OCI-LY1 (cell line): ENCODE measurements at regions not wholly inside any gene's neighbourhood (a gene's known extent, or its start where the extent isn't known, plus 50 kb on each side); places are given as distances from the start of the nearest gene placed in this dataset.

ENCODE experiments used
- H2AFZ ChIP-seq: fragments of 200-600 bp; sonication (generic), shearing (Covaris generic); 2 replicates; pipeline ENCODE4 v1.6.0; 2014; ENCODE audit warnings: antibody characterized with exemption, mild to moderate bottlenecking, low read length
- H3F3A ChIP-seq: fragments of 200-600 bp; sonication (generic), shearing (Covaris generic); 2 replicates; pipeline ENCODE4 v1.6.0; 2014; ENCODE audit warnings: mild to moderate bottlenecking, antibody characterized with exemption, low read length, moderate library complexity; ENCODE audit not compliant: insufficient read depth
- H3K27ac ChIP-seq: fragments of 200-600 bp; sonication (generic); 2 replicates; pipeline ENCODE4 v1.5.1; 2014; ENCODE audit warnings: low read length, mixed run types, mild to moderate bottlenecking, low read depth; ENCODE audit not compliant: poor library complexity, severe bottlenecking
- H3K27me3 ChIP-seq: fragments of 200-600 bp; sonication (generic); 2 replicates; pipeline ENCODE4 v1.6.0; 2014; ENCODE audit warnings: antibody characterized with exemption, mild to moderate bottlenecking, low read length, moderate library complexity; ENCODE audit not compliant: insufficient read depth
- H3K36me3 ChIP-seq: fragments of 200-600 bp; sonication (generic); 2 replicates; pipeline ENCODE4 v1.6.1; 2014; ENCODE audit warnings: mild to moderate bottlenecking, antibody characterized with exemption, low read length, moderate library complexity, mixed read lengths; ENCODE audit not compliant: insufficient read depth
- H3K4me1 ChIP-seq: fragments of 200-600 bp; sonication (generic); 2 replicates; pipeline ENCODE4 v1.5.1; 2014; ENCODE audit warnings: mild to moderate bottlenecking, low read length, moderate library complexity; ENCODE audit not compliant: insufficient read depth, severe bottlenecking
- H3K4me2 ChIP-seq: fragments of 200-600 bp; sonication (generic), shearing (Covaris generic); 2 replicates; pipeline ENCODE4 v1.6.1; 2014; ENCODE audit warnings: low read length
- H3K4me3 ChIP-seq: fragments of 200-600 bp; sonication (generic); 2 replicates; pipeline ENCODE4 v1.5.1; 2014; ENCODE audit warnings: low read length, low read depth, mild to moderate bottlenecking, mixed read lengths; ENCODE audit not compliant: poor library complexity, severe bottlenecking
- H3K79me2 ChIP-seq: fragments of 200-600 bp; shearing (Covaris generic); 2 replicates; pipeline ENCODE4 v1.6.1; 2016; ENCODE audit warnings: mixed run types, low read length, mixed read lengths; ENCODE audit not compliant: insufficient read depth
- H3K9ac ChIP-seq: fragments of 200-600 bp; sonication (generic), shearing (Covaris generic); 2 replicates; pipeline ENCODE4 v1.6.1; 2014; ENCODE audit warnings: mild to moderate bottlenecking, low read length, mixed read lengths
- H3K9me2 ChIP-seq: fragments of 200-600 bp; sonication (generic), shearing (Covaris generic); 2 replicates; pipeline ENCODE4 v1.6.1; 2014; ENCODE audit warnings: low read depth, mild to moderate bottlenecking, low read length, mixed read lengths
- H3K9me3 ChIP-seq: fragments of 200-600 bp; shearing (Covaris generic); 2 replicates; pipeline ENCODE4 v1.6.1; 2014; ENCODE audit warnings: low read length, mixed read lengths
- H4K20me1 ChIP-seq: fragments of 200-600 bp; sonication (generic), shearing (Covaris generic); 2 replicates; pipeline ENCODE4 v1.6.0; 2016; ENCODE audit warnings: mild to moderate bottlenecking, low read length; ENCODE audit not compliant: insufficient read depth
- CTCF ChIP-seq: fragments of 200-600 bp; sonication (generic), shearing (Covaris generic); IDR thresholded peaks from 2 replicates; pipeline ENCODE4 v1.5.1; 2017; ENCODE audit warnings: mild to moderate bottlenecking, antibody characterized with exemption, low read length, moderate library complexity, mixed read lengths
- EZH2 ChIP-seq: fragments of 200-600 bp; sonication (generic), shearing (Covaris generic); IDR thresholded peaks from 2 replicates; pipeline ENCODE4 v1.8.0; 2017; ENCODE audit warnings: borderline replicate concordance, mixed run types, mild to moderate bottlenecking, antibody characterized with exemption, low read length, moderate library complexity, mixed read lengths

DNA sequence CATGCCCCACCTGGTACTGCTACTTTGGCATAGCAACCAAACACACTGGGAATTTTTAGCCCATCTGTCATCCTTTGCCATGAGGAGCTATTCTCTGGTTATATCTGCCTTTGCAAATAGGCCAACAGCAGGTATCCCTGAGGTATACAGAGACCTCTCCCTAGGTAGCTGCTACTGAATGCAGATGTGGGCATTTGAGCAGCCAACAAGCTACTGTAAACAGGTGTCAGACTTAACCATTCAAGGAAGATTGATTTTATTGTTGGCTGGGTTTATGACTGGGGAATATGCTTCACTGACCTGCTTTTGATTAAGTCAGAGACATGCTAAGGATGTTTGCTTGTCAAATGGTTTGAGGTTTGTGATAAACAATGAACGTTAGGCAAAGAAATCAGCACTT lies 183.2 kb downstream of the OXSM start:
- Histone ChIP-seq H3K9me3 (no peaks in the 10 kb centered on the region), H2AFZ (no peak overlapping the region), H3K4me3 (no peak overlapping the region), H3K4me2 (no peak overlapping the region), H3K9ac (no peak overlapping the region), H3K79me2 (no peaks in the 10 kb centered on the region), H3K27ac (no peak overlapping the region), H3K4me1 (no peaks in the 10 kb centered on the region), H4K20me1 (no peaks in the 10 kb centered on the region), H3K36me3 (no peaks in the 10 kb centered on the region), H3F3A (no peaks in the 10 kb centered on the region), H3K27me3 (no peaks in the 10 kb centered on the region), H3K9me2 (no peaks in the 10 kb centered on the region)
- no peak for TF ChIP-seq EZH2
- no peak for TF ChIP-seq CTCF

DNA sequence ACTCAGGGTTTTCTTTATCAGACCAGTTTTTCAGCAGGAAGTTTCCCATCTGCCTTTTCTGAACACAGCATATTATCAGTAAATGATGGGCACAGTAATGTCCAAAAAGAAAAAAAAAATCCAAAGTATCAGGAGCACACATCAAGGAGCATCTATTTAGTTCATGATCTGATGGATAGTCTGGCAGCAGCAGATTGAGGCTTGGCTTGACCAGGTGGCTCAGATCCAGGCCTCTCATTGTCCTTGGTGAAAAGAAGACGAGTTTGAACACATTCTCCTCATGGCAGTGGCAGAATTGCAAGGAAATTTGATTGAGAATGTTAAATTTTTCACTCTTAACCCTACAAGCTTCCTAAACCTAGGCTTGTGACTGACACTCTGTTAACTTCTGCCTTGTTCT lies 192.9 kb downstream of the OXSM start:
- no peak overlapping the region for H3K4me2 ChIP-seq
- no peak overlapping the region for H3K27ac ChIP-seq
- H3K79me2 ChIP-seq = no peaks in the 10 kb centered on the region
- no peaks in the 10 kb centered on the region for H3K27me3 ChIP-seq
- H3K9ac ChIP-seq = no peak overlapping the region
- no peaks in the 10 kb centered on the region for H4K20me1 ChIP-seq
- H3K4me3 ChIP-seq = no peak overlapping the region
- no peaks in the 10 kb centered on the region for H3K9me3 ChIP-seq
- no peaks in the 10 kb centered on the region for H3F3A ChIP-seq
- TF ChIP-seq EZH2 (no peak), CTCF (no peak)
- no peaks in the 10 kb centered on the region for H3K9me2 ChIP-seq
- no peaks in the 10 kb centered on the region for H3K4me1 ChIP-seq
- no peaks in the 10 kb centered on the region for H3K36me3 ChIP-seq
- no peak overlapping the region for H2AFZ ChIP-seq

GRCh38 chr3:25985621-25986020 lies 195.7 kb downstream of the OXSM start:
- Histone ChIP-seq H3K4me2 (no peak overlapping the region), H3K9me3 (no peaks in the 10 kb centered on the region), H3K9me2 (no peaks in the 10 kb centered on the region), H3K4me1 (no peaks in the 10 kb centered on the region), H3K9ac (no peak overlapping the region), H3F3A (no peaks in the 10 kb centered on the region), H3K4me3 (no peak overlapping the region), H3K79me2 (no peaks in the 10 kb centered on the region), H3K27ac (no peak overlapping the region), H3K36me3 (no peaks in the 10 kb centered on the region), H2AFZ (no peak overlapping the region), H3K27me3 (no peaks in the 10 kb centered on the region), H4K20me1 (no peaks in the 10 kb centered on the region)
- TF ChIP-seq CTCF (no peak), EZH2 (no peak)
